GM21360 (cell line): ENCODE measurements at regions not wholly inside any gene's neighbourhood (a gene's known extent, or its start where the extent isn't known, plus 50 kb on each side); places are given as distances from the start of the nearest gene placed in this dataset.

Experiments used
- ATAC-seq: cut with Tn5 transposase; IDR thresholded peaks from one replicate; pipeline ENCODE4 v1.9.1; 2021; ENCODE audit warnings: mild to moderate bottlenecking, moderate library complexity; ENCODE audit not compliant: unreplicated experiment

DNA sequence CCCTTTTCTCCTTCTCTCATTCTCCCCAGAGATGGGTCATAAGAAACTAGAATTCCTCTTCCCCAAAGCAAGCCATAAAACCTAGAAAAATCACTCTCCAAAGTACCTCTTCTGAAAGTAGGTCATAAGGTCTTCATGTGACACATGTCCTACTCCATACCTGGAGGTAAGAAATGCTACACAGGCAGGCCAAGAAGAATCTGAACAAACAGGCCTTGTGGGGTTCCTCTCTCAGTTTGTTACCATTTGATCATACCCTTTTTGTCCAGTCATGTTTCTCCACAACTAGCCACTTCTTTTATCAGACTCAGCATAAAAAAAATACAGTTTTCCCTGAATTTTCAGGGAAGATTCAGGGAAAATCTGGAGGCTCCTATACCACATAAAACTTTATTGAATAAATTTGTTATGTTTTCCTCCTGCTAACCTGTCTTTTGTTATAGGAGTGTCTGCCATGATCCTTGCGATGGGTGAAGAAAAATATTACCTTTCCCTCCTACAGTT lies 134.4 kb upstream of the LMO4 start:
- no peak for ATAC-seq

DNA sequence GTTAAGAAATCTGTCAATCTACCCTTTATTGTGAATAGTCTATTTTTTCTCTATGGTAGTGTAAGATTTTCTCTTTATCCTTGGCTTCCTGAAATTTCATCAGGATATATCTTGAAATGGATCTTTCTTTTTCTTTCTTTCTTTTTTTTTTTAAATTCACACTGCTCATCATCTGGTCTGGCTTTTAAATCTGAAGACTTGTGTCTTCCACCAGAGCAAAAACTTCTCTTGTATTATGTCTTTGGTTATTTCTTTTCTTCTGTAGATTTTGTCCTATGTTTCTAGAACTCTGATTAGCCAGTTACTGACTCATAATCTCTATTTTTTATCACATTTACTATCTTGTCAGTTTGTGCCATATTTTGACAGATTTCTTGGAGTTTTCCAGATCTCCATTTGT lies 133.8 kb upstream of the LMO4 start:
- ATAC-seq: no peak

- ATAC-seq: no peak
Measured at GRCh38 chr1:87196110-87196827, 132.4 kb upstream of the LMO4 start.

GRCh38 chr1:87197156-87197555 lies 131.5 kb upstream of the LMO4 start:
- ATAC-seq: no peak

DNA sequence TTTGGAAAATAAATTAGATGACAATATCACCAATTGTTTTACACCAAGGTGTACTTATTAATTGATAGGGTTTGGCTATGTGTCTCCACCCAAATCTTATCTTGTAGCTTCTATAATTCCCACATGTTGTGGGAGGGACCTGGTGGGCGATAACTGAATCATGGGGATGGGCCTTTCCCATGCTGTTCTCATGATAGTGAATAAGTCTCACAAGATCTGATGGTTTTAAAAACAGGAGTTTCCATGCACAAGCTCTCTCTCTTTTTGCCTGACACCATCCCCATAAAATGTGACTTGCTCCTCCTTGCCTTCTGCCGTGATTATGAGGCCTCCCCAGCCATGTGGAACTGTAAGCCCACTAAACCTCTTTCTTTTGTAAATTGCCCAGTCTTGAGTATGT lies 131.0 kb upstream of the LMO4 start:
- ATAC-seq: no peak

GRCh38 chr1:87200875-87201638 lies 127.6 kb upstream of the LMO4 start:
- ATAC-seq: no peak

GRCh38 chr1:87201768-87202167 lies 126.9 kb upstream of the LMO4 start:
- no peak for ATAC-seq

GRCh38 chr1:87202451-87202850 lies 126.2 kb upstream of the LMO4 start:
- no peak for ATAC-seq

DNA sequence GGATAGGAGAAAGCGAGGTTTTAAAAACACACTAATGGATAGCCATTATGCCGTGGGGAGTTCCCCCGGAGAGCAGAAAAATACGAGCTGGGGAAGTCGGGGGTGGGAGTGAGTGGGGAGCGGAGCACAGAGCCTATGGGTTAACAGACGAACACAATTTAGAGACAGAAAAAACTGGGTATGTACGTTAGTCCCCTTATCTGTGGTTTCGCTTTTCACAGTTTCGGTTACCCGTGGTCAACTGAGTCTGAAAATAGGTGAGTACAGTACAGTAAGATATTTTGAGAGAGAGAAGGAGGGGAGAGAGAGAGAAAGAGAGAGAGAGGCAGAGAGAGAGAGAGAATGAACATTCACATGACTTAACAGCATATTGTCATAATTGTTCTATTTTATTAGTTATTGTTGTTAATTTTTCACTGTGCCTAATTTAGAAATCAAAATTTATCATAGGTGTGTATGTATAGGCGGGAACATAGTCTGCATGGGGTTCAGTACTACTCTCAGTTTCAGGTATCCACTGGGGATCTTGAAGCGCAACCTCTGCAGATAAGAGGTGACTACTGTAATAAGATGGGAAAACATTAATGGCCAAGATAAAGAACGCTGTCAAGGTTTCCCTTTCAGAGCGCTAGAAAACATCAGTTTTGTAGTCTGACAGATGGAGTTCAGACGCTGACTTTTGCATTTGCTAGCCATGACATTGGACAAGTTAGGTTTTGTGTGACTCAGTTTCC lies 125.6 kb upstream of the LMO4 start:
- peak; percentile 95 for ATAC-seq

GRCh38 chr1:87203904-87204303 lies 124.8 kb upstream of the LMO4 start:
- no peak for ATAC-seq

DNA sequence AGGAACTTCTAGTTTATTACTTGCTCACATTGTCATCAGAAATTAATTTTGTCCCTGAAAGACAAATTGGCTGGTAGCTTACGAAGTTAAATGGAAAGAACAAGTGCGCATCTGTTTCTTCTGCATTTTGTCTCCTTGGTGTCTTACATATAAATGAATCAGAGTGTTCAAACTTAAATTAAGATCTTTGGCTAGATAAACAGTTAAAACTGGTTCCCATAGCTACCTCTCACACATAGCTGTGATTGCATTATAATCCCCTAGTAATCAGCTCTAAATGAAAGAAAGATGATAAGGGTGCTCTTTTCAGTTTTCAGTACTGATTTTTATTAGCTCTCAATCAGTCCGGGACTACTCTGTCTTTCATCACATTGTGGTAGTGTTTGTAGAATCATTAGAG lies 124.2 kb upstream of the LMO4 start:
- ATAC-seq: no peak

DNA sequence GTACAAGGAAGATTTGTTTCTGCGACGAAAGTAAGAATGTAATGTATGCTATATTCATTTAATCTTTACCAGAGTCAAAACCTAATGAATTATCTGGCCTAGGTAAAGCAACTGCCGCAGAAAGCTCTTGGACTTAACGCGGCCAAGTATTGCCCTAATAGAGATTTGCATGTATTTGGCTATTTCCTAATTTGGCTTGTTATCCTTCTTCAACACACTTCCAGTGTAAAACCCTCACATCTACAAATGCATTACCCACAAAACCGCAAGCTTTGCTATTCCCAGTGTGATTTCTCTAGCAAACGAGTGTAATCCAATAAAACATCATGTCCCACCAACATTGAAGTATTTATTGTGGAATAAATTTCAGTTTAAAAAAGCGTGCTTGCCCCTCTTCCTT lies 123.8 kb upstream of the LMO4 start:
- ATAC-seq: no peak

DNA sequence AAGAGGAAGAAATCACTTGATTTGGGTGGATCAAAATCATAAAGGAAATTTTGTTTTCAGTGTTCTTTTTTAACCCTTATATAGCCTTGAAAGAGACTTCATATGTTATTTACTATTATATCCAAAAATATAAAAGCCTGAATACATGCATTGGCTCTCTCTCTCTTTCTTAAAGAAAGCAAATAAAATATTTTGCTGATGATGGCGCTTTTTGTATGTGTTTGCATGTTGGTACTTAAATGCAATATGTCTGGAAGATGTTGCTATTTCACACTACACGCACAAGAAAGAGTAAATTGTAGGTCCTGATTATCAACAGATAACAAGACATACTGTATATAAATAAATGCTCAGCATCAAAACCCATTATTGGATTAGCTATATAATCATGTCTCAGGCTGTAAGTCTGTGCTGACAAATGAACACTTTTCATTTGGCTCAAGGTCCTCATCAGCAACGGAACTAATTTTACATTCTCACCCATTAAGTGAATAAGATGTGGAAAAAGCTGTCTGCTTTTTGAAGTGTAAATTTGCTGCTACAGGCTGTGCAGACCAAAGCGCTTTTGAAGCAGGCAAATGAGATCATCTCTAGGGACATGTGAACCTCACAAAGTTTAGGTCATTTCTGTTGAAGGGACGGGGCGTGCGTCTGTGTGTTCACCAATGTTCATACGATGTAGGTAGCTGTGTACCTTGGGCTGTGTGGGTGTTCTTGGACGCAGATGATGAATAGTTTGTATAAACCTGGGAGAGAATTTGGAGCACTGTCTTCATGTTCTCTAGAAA lies 122.4 kb upstream of the LMO4 start:
- no peak for ATAC-seq

GRCh38 chr1:87208080-87208479 lies 120.6 kb upstream of the LMO4 start:
- ATAC-seq: no peak

- no peak for ATAC-seq
Measured at GRCh38 chr1:87208931-87209330, 119.7 kb upstream of the LMO4 start.

DNA sequence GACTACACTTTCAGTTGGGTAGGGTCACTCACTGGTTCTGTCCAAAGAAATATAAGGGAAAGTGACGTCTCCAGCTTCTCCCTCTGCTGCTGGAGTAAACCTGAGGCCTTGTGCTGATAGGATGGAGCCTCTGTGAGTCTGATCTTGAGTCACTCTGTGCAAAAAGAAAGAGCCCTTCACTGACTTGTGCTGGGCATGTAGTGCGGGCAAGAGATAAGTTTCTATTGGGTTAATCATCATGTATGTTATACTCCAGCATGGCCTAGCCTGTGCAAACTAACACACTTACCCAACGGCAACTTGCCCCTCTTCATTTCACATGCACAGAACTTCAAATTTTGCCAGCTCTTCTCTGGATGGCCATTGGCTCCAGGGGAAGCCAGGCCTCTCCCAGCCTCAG lies 118.5 kb upstream of the LMO4 start:
- ATAC-seq: no peak

DNA sequence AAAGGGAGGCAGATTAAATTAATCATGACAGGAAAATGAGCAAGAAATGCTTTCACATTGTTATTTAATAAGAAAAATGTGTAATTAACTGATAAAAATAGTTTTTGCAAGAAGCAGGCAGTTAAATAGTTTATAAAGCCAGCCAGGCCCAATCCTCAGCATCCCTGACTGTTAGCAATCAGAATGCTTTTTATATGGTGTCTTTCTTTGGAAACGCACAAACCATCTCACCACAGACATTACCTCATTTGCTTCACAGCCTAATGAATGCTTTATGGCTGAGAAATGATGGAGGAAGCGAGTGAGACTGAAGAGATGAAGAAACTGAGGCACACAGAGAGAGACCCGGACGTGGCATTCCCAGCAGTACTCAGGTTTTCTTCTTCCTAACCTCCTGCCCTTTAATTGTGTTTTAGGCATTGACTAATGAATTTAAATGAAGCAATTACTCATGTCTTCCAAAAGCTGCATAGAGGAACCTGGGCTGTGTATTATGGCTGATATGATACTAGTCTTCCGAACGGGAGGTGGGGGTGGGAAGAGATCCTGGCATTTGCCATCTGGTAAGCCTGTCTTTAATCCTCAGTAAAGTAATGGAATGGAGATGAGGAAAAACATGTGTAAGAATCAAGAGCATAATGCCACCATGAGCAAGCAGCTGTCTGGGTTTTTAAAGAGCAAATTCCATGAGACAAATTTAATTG lies 116.1 kb upstream of the LMO4 start:
- no peak for ATAC-seq

- ATAC-seq: no peak
Measured at GRCh38 chr1:87213135-87213515, 115.6 kb upstream of the LMO4 start.

GRCh38 chr1:87215592-87215991 lies 113.1 kb upstream of the LMO4 start:
- no peak for ATAC-seq

GRCh38 chr1:87218618-87219017 lies 110.1 kb upstream of the LMO4 start:
- no peak for ATAC-seq
